HEK293T (cell line): ENCODE measurements at regions not wholly inside any gene's neighbourhood (a gene's known extent, or its start where the extent isn't known, plus 50 kb on each side); places are given as distances from the start of the nearest gene placed in this dataset.

Experiments used
- CTCF ChIA-PET: fragments of 350-600 bp; formaldehyde crosslinking; extraction: SDS; loops from one replicate; lab custom pipeline; 2021; ENCODE audit warnings: antibody characterized with exemption, inconsistent platforms; lab: Yijun Ruan, JAX
- POLR2A ChIA-PET: fragments of 350-600 bp; formaldehyde crosslinking; extraction: SDS; loops from one replicate; lab custom pipeline; 2020; ENCODE audit warnings: antibody characterized with exemption, inconsistent platforms; lab: Yijun Ruan, JAX
- DNase-seq: peaks from one replicate; pipeline ENCODE4 v3.0.0; 2012; ENCODE audit warnings: mixed read lengths; ENCODE audit errors: extremely low spot score
- ARNT ChIP-seq: fragments of 450-650 bp; IDR thresholded peaks from 2 replicates; pipeline ENCODE4 v1.6.1; 2017; ENCODE audit warnings: mild to moderate bottlenecking
- BHLHE40 ChIP-seq: fragments of 450-650 bp; IDR thresholded peaks from 2 replicates; pipeline ENCODE4 v1.6.1; 2016; ENCODE audit warnings: mild to moderate bottlenecking, moderate library complexity, borderline replicate concordance
- CTBP1 ChIP-seq: fragments of 450-650 bp; IDR thresholded peaks from 2 replicates; pipeline ENCODE4 v1.6.1; 2016; ENCODE audit warnings: borderline replicate concordance
- ELF4 ChIP-seq: fragments of 450-650 bp; IDR thresholded peaks from 2 replicates; pipeline ENCODE4 v1.6.1; 2017; ENCODE audit warnings: antibody characterized with exemption
- FOXA1 ChIP-seq: fragments of 450-650 bp; IDR thresholded peaks from 2 replicates; pipeline ENCODE4 v1.6.1; 2016; ENCODE audit warnings: mild to moderate bottlenecking
- FOXK2 ChIP-seq: fragments of 450-650 bp; IDR thresholded peaks from 2 replicates; pipeline ENCODE4 v1.6.1; 2016; ENCODE audit warnings: mild to moderate bottlenecking
- FOXM1 ChIP-seq: fragments of 450-650 bp; IDR thresholded peaks from 2 replicates; pipeline ENCODE4 v1.6.1; 2017; ENCODE audit warnings: mild to moderate bottlenecking, borderline replicate concordance
- HDGF ChIP-seq: fragments of 450-650 bp; IDR thresholded peaks from 2 replicates; pipeline ENCODE4 v1.6.1; 2017; ENCODE audit warnings: antibody characterized with exemption, borderline replicate concordance
- L3MBTL2 ChIP-seq: fragments of 450-650 bp; conservative IDR thresholded peaks from 2 replicates; pipeline ENCODE4 v1.6.1; 2016; ENCODE audit warnings: mild to moderate bottlenecking
- LEF1 ChIP-seq: fragments of 450-650 bp; IDR thresholded peaks from 2 replicates; pipeline ENCODE4 v1.6.1; 2017; ENCODE audit warnings: mild to moderate bottlenecking, borderline replicate concordance
- NFRKB ChIP-seq: fragments of 450-650 bp; IDR thresholded peaks from 2 replicates; pipeline ENCODE4 v1.6.1; 2016; ENCODE audit warnings: mild to moderate bottlenecking, moderate library complexity
- PKNOX1 ChIP-seq: fragments of 450-650 bp; IDR thresholded peaks from 2 replicates; pipeline ENCODE4 v1.6.1; 2016
- SP1 ChIP-seq: fragments of 450-650 bp; IDR thresholded peaks from 2 replicates; pipeline ENCODE4 v1.6.1; 2017
- SUZ12 ChIP-seq: fragments of 450-650 bp; IDR thresholded peaks from 2 replicates; pipeline ENCODE4 v1.6.1; 2016; ENCODE audit warnings: mild to moderate bottlenecking
- TARDBP ChIP-seq: fragments of 450-650 bp; IDR thresholded peaks from 2 replicates; pipeline ENCODE4 v1.6.1; 2016
- ZNF384 ChIP-seq: fragments of 450-650 bp; IDR thresholded peaks from 2 replicates; pipeline ENCODE4 v1.6.1; 2016

- no peak for DNase-seq
- no peak for TF ChIP-seq PKNOX1
- no peak for TF ChIP-seq L3MBTL2
- TF ChIP-seq ARNT = no peak
- TF ChIP-seq ELF4 = no peak
- TF ChIP-seq BHLHE40 = no peak
- TF ChIP-seq SP1 = no peak
- no peak for TF ChIP-seq FOXA1
- TF ChIP-seq SUZ12 = no peak
- no peak for TF ChIP-seq HDGF
- TF ChIP-seq ZNF384 = no peak
- TF ChIP-seq TARDBP = no peak
- TF ChIP-seq FOXK2 = no peak
- no peak for TF ChIP-seq NFRKB
- TF ChIP-seq CTBP1 = no peak
- no peak for TF ChIP-seq LEF1
- no peak for TF ChIP-seq FOXM1
- ChIA-PET POLR2A (no interaction called here), CTCF (no interaction called here)
Observed at GRCh38 chr7:25887795-25888559, 264.0 kb upstream of the NFE2L3 start.

GRCh38 chr7:25889765-25890164 is 262.2 kb upstream of the NFE2L3 start:
- TF ChIP-seq FOXM1 = no peak
- no peak for TF ChIP-seq BHLHE40
- TF ChIP-seq LEF1 = no peak
- TF ChIP-seq FOXK2 = no peak
- TF ChIP-seq HDGF = no peak
- no peak for TF ChIP-seq SUZ12
- POLR2A ChIA-PET = no interaction called here
- CTCF ChIA-PET = no interaction called here
- DNase-seq = no peak

GRCh38 chr7:25891591-25891990 is 260.4 kb upstream of the NFE2L3 start:
- POLR2A ChIA-PET = no interaction called here
- CTCF ChIA-PET = no interaction called here
- TF ChIP-seq BHLHE40 (no peak), PKNOX1 (no peak), TARDBP (no peak), FOXM1 (no peak), HDGF (no peak), FOXK2 (no peak), FOXA1 (no peak), NFRKB (no peak), ZNF384 (no peak), SUZ12 (no peak), ARNT (no peak), LEF1 (no peak), SP1 (no peak), CTBP1 (no peak)
- no peak for DNase-seq

- no peak for TF ChIP-seq HDGF
- no peak for TF ChIP-seq BHLHE40
- TF ChIP-seq ELF4 = no peak
- no peak for TF ChIP-seq L3MBTL2
- TF ChIP-seq FOXK2 = no peak
- TF ChIP-seq ARNT = no peak
- TF ChIP-seq TARDBP = no peak
- TF ChIP-seq SP1 = no peak
- TF ChIP-seq NFRKB = no peak
- POLR2A ChIA-PET = interaction anchor here (0.9 to 1.0 kb wide), 2 partner anchors 58 to 472 kb away, joined by 4 to 5 read pairs; no protein-coding TSS in a partner anchor
- no peak for DNase-seq
Observed at GRCh38 chr7:25893436-25893835, 258.6 kb upstream of the NFE2L3 start.

GRCh38 chr7:25894002-25894901 is 257.7 kb upstream of the NFE2L3 start:
- TF ChIP-seq L3MBTL2 (no peak), BHLHE40 (no peak), TARDBP (no peak), ARNT (no peak), FOXA1 (no peak), ELF4 (no peak), PKNOX1 (peak; percentile 89)
- ChIA-PET CTCF (interaction anchor here (0.6 to 3.5 kb wide), 13 partner anchors 10 to 476 kb away, joined by 3 to 23 read pairs (median 5); no protein-coding TSS in a partner anchor), POLR2A (interaction anchor here (0.6 to 1.4 kb wide), 6 partner anchors 13 to 307 kb away, joined by 3 read pairs; partner anchors contain the start of gene CBX3)
- DNase-seq = no peak

More at GRCh38 chr7:25893436-25893835, 258.6 kb upstream of the NFE2L3 start:
- CTCF ChIA-PET = interaction anchor here (0.7 to 3.5 kb wide), 11 partner anchors 12 to 476 kb away, joined by 3 to 23 read pairs (median 4); no protein-coding TSS in a partner anchor
